GM12874 (cell line): ENCODE measurements at regions not wholly inside any gene's neighbourhood (a gene's known extent, or its start where the extent isn't known, plus 50 kb on each side); places are given as distances from the start of the nearest gene placed in this dataset.

ENCODE experiments used
- TF ChIP-seq, protein P1 (sequence below): IDR thresholded peaks from 2 replicates; pipeline ENCODE4 v1.5.1; 2011; ENCODE audit warnings: low read depth, mild to moderate bottlenecking, control low read depth, low read length, moderate library complexity; ENCODE audit not compliant: insufficient read depth

DNA sequence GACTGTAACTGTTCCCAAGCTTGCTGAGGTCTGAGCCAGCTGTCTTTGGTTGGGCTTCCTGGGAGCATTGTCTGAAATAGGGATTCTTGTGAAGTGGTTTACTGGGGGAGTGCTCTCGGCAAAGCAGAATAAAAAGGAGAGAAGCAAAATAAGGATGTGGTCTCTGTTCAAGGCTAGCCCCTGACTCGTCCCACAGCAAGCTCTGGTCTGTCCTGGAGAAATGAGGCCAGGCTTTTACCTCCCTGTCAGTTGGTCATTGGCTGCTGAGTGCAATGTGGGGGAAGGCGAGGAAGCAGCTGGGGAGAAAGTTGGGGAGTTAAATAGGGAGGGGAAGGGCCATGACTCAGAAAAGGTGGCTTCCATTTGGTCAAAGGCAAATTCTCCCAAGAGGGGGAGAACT, 303.9 kb upstream of the DUSP10 start:
- TF ChIP-seq, protein P1, sequence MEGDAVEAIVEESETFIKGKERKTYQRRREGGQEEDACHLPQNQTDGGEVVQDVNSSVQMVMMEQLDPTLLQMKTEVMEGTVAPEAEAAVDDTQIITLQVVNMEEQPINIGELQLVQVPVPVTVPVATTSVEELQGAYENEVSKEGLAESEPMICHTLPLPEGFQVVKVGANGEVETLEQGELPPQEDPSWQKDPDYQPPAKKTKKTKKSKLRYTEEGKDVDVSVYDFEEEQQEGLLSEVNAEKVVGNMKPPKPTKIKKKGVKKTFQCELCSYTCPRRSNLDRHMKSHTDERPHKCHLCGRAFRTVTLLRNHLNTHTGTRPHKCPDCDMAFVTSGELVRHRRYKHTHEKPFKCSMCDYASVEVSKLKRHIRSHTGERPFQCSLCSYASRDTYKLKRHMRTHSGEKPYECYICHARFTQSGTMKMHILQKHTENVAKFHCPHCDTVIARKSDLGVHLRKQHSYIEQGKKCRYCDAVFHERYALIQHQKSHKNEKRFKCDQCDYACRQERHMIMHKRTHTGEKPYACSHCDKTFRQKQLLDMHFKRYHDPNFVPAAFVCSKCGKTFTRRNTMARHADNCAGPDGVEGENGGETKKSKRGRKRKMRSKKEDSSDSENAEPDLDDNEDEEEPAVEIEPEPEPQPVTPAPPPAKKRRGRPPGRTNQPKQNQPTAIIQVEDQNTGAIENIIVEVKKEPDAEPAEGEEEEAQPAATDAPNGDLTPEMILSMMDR: no peak

DNA sequence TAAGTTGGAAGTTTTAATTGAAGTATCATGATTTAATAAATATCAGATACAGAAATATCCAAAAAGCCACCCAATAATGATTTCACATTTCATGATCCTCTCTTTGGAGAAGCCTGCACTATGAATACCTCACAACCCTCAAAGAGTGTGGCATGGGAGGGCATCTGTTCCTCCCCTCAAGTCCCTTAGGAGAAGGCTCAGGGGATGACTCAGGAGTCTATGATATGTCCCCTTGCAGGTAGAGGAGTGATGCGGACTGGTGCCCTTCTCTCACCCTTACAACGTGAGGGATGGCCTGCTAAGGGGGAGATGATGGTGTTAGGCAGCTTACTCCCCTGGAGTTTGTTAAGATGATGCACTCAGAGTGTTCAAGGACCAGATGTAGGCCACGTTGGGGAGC, 303.3 kb upstream of the DUSP10 start:
- TF ChIP-seq, protein P1: no peak

DNA sequence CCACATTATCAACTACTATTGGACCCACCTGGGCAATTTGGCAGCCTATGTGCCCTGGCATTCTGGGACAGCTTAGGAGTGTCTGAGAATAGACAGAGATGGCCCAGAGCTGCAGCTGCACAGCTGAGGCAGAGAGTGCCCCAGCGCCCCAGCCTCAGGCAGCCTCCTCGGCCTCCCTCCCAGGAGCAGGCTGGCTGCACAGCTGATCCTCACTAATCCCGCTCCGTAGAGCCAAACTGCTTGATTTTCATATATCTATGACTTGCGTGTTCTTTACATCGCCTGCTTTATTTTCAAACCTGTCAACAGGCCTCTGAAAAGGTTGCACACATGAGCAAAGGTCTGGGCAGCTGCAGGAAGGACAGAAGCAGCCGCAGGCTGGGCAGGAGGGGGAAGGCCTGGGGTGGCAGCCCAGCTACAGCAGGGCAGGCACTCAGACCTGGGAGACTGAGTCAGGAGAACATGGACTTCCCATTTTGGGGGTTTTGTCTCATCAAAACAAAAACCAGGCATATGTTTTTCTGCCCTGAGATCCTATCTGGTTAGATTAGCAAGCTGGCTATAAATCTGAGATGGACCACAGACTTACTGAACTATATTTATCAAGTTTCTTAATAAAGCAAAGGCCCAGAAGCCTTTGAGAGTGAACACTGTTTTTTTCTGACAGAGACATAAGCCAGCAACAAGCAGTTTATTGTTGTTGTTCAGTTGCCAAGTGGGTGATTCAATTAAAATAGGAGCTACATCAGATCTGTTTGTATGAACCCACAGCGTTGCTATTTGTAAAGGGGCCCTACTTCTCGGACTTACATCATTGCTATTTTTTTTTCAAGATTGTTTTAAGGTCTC, 301.8 kb upstream of the DUSP10 start:
- TF ChIP-seq, protein P1: no peak

DNA sequence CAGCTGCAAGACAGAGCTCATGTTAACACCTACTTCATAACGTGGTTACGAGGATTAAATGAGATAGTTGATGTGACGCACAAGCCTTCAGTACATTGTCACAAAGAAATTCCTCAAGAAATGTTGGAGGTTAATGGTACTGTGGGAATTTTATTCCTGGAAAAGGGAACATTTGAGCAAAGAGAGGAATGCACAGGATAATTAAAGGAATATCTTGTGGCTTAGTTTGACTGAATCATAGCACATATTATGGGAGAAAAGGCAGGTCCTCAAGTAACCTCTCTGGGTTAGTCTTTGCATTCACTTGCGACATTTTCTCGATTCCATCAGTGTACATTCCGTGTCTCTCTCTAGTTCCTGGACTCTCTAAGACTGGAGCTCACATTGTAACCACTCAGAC, 300.2 kb upstream of the DUSP10 start:
- TF ChIP-seq, protein P1: no peak

DNA sequence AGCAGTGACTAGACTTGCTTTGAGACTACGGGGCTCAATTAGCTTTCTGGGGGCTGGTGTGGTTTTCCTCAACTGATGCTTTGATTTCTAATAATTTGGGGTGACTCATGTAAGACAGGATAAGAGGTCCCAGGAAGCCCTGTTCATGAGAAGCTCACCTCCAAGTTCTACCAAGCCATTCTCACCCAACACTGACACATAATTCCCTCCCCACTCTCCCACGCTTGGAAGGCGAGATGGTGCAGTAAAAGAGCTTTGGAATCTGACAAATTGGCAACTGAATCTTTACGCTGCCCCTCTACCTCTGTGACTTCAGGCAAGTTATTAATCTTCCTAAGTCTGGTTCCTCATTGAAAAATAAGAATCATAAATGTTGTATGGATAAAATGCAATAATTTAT, 299.1 kb upstream of the DUSP10 start:
- TF ChIP-seq, protein P1: no peak

DNA sequence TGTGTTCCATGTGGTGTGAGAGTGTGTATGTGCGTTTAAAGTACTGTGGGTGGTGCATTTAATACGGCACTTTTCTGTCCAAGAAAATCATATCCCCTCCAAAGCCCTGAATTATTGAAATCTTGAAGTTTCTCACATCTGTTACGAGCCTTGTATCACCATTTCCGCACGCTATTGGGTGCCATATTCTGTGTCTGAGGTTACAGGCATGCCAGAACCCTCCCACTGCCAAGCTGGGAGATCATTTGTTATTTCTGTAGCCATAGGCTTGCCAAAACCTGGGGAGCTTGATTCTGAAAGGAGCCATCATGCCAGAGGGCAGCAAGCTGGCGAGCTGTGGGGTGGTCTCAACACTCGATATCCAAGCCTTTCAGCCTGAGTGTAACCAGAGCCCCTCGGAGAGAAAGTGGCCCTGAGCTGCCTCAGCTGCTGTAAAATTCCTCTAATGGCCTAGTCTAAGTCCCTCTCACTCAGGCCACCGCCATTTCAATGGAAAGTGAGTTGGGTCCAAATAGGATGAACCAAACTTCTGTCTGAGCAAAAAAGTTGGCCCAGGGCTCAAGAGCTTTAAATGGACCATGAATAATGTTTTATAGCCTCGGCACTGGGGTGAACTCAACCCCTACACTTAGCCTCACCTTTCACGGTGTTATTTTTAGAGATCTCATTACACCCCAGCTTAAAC, 298.4 kb upstream of the DUSP10 start:
- TF ChIP-seq, protein P1: no peak

DNA sequence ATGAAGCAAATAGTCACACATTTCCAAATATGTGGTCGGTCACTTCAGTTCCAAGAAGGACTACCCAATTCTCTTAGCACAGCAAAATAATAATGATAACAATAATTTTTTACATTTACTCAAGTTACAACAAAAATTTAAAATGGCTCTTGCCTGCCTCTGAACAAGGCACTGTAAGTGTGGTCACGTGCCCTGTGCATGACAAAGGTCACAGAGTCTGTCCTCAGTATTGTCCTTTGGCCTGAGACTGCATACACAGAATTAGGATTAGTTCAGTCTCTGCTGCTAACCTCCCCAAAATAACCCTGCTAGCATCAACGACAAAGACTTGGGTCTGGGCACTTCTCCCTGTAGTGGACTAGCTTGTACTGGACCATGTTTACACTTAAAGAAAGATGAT, 297.1 kb upstream of the DUSP10 start:
- TF ChIP-seq, protein P1: no peak
